ENCODE measurements at regions not wholly inside any gene's neighbourhood (a gene's known extent, or its start where the extent isn't known, plus 50 kb on each side); places are given as distances from the start of the nearest gene placed in this dataset.

GRCh38 chr13:111033172-111034130, 81.7 kb upstream of the ARHGEF7 start:
- TF ChIP-seq CTCF (IDR thresholded peaks at IDR 0.05) (no peak), POLR2AphosphoS5 (IDR thresholded peaks at IDR 0.05) (no peak), POLR2A (IDR thresholded peaks at IDR 0.05; ENCODE audit: low read depth) (no peak), EP300 (IDR thresholded peaks at IDR 0.05) (no peak)
